22Rv1 (cell line): ENCODE measurements at regions not wholly inside any gene's neighbourhood (a gene's known extent, or its start where the extent isn't known, plus 50 kb on each side); places are given as distances from the start of the nearest gene placed in this dataset.

Experiments used
- ZFX ChIP-seq: fragments of 450-650 bp; IDR thresholded peaks from 2 replicates; pipeline ENCODE4 v1.6.1; 2017; ENCODE audit warnings: antibody characterized with exemption, borderline replicate concordance
- TF ChIP-seq, protein P1 (sequence below): fragments of 450-650 bp; IDR thresholded peaks from 2 replicates; pipeline ENCODE4 v1.5.1; 2017; ENCODE audit warnings: mild to moderate bottlenecking

DNA sequence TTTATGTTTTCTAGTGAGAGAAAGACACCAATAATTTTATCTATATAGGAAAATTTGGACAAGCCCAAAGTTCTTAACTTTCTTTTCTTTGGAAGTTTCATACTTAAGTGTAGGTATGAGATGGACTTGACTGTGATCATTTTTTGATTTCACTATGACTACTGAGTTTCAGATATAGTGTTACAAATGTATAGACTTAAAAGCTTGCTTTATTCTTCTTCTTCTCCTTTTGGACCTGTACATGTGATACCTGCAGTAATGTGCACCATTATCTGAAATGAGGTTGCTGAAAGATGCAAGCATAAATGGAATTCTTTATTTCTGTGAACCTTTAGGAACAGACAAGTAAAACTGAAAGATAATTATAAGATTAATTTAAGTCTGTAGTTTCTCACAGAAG lies 743.4 kb upstream of the AMELY start:
- TF ChIP-seq, protein P1, sequence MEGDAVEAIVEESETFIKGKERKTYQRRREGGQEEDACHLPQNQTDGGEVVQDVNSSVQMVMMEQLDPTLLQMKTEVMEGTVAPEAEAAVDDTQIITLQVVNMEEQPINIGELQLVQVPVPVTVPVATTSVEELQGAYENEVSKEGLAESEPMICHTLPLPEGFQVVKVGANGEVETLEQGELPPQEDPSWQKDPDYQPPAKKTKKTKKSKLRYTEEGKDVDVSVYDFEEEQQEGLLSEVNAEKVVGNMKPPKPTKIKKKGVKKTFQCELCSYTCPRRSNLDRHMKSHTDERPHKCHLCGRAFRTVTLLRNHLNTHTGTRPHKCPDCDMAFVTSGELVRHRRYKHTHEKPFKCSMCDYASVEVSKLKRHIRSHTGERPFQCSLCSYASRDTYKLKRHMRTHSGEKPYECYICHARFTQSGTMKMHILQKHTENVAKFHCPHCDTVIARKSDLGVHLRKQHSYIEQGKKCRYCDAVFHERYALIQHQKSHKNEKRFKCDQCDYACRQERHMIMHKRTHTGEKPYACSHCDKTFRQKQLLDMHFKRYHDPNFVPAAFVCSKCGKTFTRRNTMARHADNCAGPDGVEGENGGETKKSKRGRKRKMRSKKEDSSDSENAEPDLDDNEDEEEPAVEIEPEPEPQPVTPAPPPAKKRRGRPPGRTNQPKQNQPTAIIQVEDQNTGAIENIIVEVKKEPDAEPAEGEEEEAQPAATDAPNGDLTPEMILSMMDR, result no peak
- TF ChIP-seq ZFX, result no peak
